ENCODE measurements at regions not wholly inside any gene's neighbourhood (a gene's known extent, or its start where the extent isn't known, plus 50 kb on each side); places are given as distances from the start of the nearest gene placed in this dataset.

- H3K36me3 Mint-ChIP-seq: no peaks in the 10 kb centered on the region
- no peaks in the 10 kb centered on the region for H3K4me1 Mint-ChIP-seq
- DNase-seq (ENCODE audit: low spot score in 2 of 2) (no peak), ATAC-seq (no peak)
- peaks cover 9% of the 10 kb centered on the region for H3K9me3 Mint-ChIP-seq
- H3K4me3 Mint-ChIP-seq: no peak overlapping the region
- H3K27ac Mint-ChIP-seq: no peak overlapping the region
These were observed 127.4 kb upstream of the DEPDC1 start for GRCh38 chr1:68624233-68624632.

DNA sequence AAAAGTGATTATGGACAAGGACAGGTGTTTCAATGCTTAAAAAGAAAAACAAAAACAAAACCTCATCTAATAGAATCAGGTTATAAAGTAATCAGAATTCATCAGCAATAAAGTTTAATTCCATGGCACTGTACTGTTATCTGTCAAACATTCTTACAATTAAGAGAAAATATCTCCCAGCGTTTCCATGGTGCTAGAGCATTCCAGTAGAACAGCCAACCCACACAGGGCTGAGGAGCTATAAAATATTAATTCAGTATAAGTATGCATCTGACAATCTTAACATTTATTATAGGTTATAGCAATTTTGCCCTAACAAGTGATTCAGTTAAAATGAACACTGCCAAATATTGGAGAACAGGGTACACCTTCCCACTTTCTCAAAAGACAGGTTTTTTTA lies 128.7 kb upstream of the DEPDC1 start:
- Mint-ChIP-seq H3K9me3 (peaks cover 16% of the 10 kb centered on the region), H3K4me3 (no peak overlapping the region), H3K4me1 (no peaks in the 10 kb centered on the region), H3K27ac (no peak overlapping the region), H3K36me3 (no peaks in the 10 kb centered on the region)
- no peak for ATAC-seq
- no peak for DNase-seq (ENCODE audit: low spot score in 2 of 2)

DNA sequence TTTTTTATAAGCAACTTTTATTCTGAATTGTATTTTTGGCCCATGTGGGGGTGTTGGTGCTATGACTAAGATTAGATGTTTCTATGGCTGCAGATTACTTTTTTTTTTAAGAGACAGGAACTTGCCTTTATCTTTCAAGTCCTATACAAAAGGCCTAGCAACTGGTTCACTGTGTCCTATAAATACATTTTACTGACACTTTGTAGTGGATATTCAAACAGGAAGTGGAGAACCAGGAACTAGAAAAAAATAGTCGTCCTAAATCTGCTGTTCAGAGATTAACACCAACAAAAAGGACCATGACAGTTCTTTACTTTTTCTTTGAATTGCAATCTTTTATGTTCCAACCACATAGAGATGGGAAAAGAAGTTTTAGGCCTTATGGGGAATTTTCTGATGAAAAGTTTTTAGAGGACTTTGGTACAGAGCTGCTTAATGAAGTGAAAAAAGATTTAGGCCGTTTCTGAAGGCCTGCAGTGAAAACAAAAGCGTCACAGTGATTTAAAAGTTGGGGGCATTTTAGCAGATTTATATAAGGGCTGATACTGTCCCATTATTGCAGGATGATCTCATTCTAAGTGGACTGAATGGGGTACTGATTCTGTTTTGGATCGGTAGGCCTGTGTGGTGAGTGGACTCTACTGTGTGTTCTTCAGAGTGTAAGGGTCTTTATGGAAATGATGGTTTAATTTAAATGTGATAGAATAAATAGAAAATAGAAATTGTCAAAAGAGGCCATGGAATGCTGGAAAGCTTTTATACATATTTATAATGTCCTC lies 136.4 kb upstream of the DEPDC1 start:
- Mint-ChIP-seq H3K36me3 (no peaks in the 10 kb centered on the region), H3K27ac (no peak overlapping the region), H3K4me3 (no peak overlapping the region), H3K4me1 (no peaks in the 10 kb centered on the region), H3K9me3 (peaks cover 12% of the 10 kb centered on the region)
- DNase-seq (ENCODE audit: low spot score in 2 of 2) (no peak), ATAC-seq (no peak)

GRCh38 chr1:68644504-68644903 lies 147.6 kb upstream of the DEPDC1 start:
- H3K9me3 Mint-ChIP-seq: peaks cover 3% of the 10 kb centered on the region
- no peak for ATAC-seq

GRCh38 chr1:68651115-68651514 lies 154.2 kb upstream of the DEPDC1 start:
- Mint-ChIP-seq H3K36me3 (no peaks in the 10 kb centered on the region), H3K27ac (no peak overlapping the region)
- ATAC-seq: no peak

More at GRCh38 chr1:68644504-68644903, 147.6 kb upstream of the DEPDC1 start:
- Mint-ChIP-seq H3K27ac (no peak overlapping the region), H3K4me3 (no peak overlapping the region), H3K36me3 (no peaks in the 10 kb centered on the region), H3K4me1 (no peaks in the 10 kb centered on the region)
- DNase-seq (ENCODE audit: low spot score in 2 of 2): no peak

GRCh38 chr1:68653882-68654281 lies 157.0 kb upstream of the DEPDC1 start:
- Mint-ChIP-seq H3K4me3 (no peak overlapping the region), H3K4me1 (no peaks in the 10 kb centered on the region), H3K9me3 (peaks cover 14% of the 10 kb centered on the region), H3K36me3 (no peaks in the 10 kb centered on the region), H3K27ac (no peak overlapping the region)
- no peak for DNase-seq (ENCODE audit: low spot score in 2 of 2)
- no peak for ATAC-seq

More at GRCh38 chr1:68651115-68651514, 154.2 kb upstream of the DEPDC1 start:
- DNase-seq (ENCODE audit: low spot score in 2 of 2): no peak
- H3K9me3 Mint-ChIP-seq: peaks cover 14% of the 10 kb centered on the region
- no peaks in the 10 kb centered on the region for H3K4me1 Mint-ChIP-seq
- H3K4me3 Mint-ChIP-seq: no peak overlapping the region

- H3K4me1 Mint-ChIP-seq: no peaks in the 10 kb centered on the region
- H3K4me3 Mint-ChIP-seq: no peak overlapping the region
These were observed 176.9 kb upstream of the DEPDC1 start for GRCh38 chr1:68673771-68674170.

GRCh38 chr1:68675336-68675735 lies 178.5 kb upstream of the DEPDC1 start:
- Mint-ChIP-seq H3K27ac (no peak overlapping the region), H3K36me3 (no peaks in the 10 kb centered on the region), H3K4me3 (no peak overlapping the region), H3K9me3 (peaks cover 11% of the 10 kb centered on the region), H3K4me1 (no peaks in the 10 kb centered on the region)
- no peak for DNase-seq (ENCODE audit: low spot score in 2 of 2)
- no peak for ATAC-seq

More at GRCh38 chr1:68673771-68674170, 176.9 kb upstream of the DEPDC1 start:
- Mint-ChIP-seq H3K36me3 (no peaks in the 10 kb centered on the region), H3K27ac (no peak overlapping the region), H3K9me3 (peaks cover 11% of the 10 kb centered on the region)
- ATAC-seq (no peak), DNase-seq (ENCODE audit: low spot score in 2 of 2) (no peak)

DNA sequence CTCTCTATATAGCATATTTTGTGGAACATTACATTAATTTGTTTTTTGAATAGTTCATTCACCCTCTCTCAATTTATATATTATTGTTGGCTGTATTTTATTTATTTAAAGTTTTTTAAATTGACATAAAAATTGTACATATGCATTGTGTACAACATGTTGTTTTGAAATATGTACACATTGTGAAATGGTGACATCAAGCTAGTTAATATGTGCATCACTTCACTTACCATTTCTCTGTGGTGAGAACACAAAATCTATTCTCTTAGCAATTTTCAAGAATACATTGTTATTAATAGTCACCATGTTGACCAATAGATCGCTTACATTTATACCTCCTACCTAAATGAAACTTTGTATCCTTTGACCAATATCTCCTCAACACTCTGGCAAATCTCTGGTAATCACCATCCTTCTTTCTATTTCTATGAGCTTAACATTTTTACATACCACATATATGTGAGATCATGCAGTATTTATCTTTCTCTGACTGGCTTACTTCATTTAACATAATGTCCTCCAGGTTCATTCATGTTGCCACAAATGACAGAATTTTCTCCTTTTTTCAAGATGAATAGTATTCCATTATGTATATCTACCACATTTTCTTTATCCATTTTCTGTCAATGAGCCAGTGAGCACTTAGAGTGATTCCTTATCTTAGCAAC lies 180.9 kb upstream of the DEPDC1 start:
- Mint-ChIP-seq H3K9me3 (peaks cover 14% of the 10 kb centered on the region), H3K4me3 (no peak overlapping the region), H3K4me1 (no peaks in the 10 kb centered on the region), H3K27ac (no peak overlapping the region), H3K36me3 (no peaks in the 10 kb centered on the region)
- DNase-seq (ENCODE audit: low spot score in 2 of 2): no peak
- ATAC-seq: no peak

GRCh38 chr1:68696221-68696620 lies 199.3 kb upstream of the DEPDC1 start:
- no peak overlapping the region for H3K27ac Mint-ChIP-seq
- H3K36me3 Mint-ChIP-seq: no peaks in the 10 kb centered on the region
- H3K9me3 Mint-ChIP-seq: peaks cover 7% of the 10 kb centered on the region
- DNase-seq (ENCODE audit: low spot score in 2 of 2) (no peak), ATAC-seq (no peak)
- H3K4me1 Mint-ChIP-seq: no peaks in the 10 kb centered on the region
- H3K4me3 Mint-ChIP-seq: no peak overlapping the region

GRCh38 chr1:68703921-68704354 lies 207.1 kb upstream of the DEPDC1 start:
- no peak overlapping the region for H3K27ac Mint-ChIP-seq
- H3K9me3 Mint-ChIP-seq: peaks cover 13% of the 10 kb centered on the region
- no peak for DNase-seq (ENCODE audit: low spot score in 2 of 2)
- no peaks in the 10 kb centered on the region for H3K36me3 Mint-ChIP-seq
- ATAC-seq: no peak
- no peaks in the 10 kb centered on the region for H3K4me1 Mint-ChIP-seq
- no peak overlapping the region for H3K4me3 Mint-ChIP-seq

GRCh38 chr1:68704800-68705443 lies 208.0 kb upstream of the DEPDC1 start:
- Mint-ChIP-seq H3K27ac (no peak overlapping the region), H3K9me3 (peaks cover 20% of the 10 kb centered on the region), H3K4me3 (no peak overlapping the region), H3K36me3 (no peaks in the 10 kb centered on the region), H3K4me1 (no peaks in the 10 kb centered on the region)
- DNase-seq (ENCODE audit: low spot score in 2 of 2) (no peak), ATAC-seq (no peak)

GRCh38 chr1:68705466-68705865 lies 208.6 kb upstream of the DEPDC1 start:
- no peak for DNase-seq (ENCODE audit: low spot score in 2 of 2)

DNA sequence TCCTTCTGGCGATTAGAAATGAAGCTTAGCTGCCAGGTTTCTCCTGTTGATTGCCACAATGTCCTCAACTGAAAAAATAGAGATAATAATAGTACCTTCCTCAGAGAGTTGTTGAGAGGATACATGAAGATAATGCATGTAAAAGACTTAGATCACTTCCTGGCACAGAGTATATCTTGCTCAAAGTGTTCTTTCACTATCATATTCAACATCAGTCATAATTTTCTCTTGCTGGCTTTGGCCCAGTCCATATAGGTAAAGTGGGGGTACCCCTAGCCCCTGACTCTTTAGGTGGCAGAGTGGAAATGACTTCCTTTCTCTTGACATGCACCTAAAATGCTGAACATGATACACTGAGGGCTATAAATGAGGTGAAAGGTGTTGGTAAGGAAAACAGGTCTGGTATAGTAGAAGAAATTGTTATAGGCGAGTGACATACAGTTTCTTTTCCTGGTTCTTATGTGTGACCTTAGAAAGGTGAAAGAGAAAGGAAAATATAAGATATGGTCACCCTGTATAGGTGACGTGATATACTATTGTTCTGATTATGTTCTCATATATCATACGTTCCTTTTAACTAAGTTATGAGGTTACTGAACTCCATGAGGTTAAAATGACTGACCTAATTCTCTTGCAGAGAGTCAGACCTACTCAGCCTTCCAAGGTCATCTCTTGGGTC lies 209.9 kb upstream of the DEPDC1 start:
- Mint-ChIP-seq H3K9me3 (peaks cover 18% of the 10 kb centered on the region), H3K36me3 (no peaks in the 10 kb centered on the region), H3K4me3 (no peak overlapping the region), H3K27ac (no peak overlapping the region), H3K4me1 (no peaks in the 10 kb centered on the region)
- ATAC-seq (no peak), DNase-seq (ENCODE audit: low spot score in 2 of 2) (no peak)

More at GRCh38 chr1:68705466-68705865, 208.6 kb upstream of the DEPDC1 start:
- Mint-ChIP-seq H3K4me3 (no peak overlapping the region), H3K4me1 (no peaks in the 10 kb centered on the region), H3K9me3 (peaks cover 20% of the 10 kb centered on the region), H3K27ac (no peak overlapping the region), H3K36me3 (no peaks in the 10 kb centered on the region)
- no peak for ATAC-seq

GRCh38 chr1:68717330-68717729 lies 220.4 kb upstream of the DEPDC1 start:
- ATAC-seq (no peak), DNase-seq (ENCODE audit: low spot score in 2 of 2) (no peak)
- no peak overlapping the region for H3K4me3 Mint-ChIP-seq
- peaks cover 14% of the 10 kb centered on the region for H3K9me3 Mint-ChIP-seq
- H3K36me3 Mint-ChIP-seq: no peaks in the 10 kb centered on the region
- no peak overlapping the region for H3K27ac Mint-ChIP-seq
- H3K4me1 Mint-ChIP-seq: no peaks in the 10 kb centered on the region

Measured in stimulated activated effector memory CD8-positive, alpha-beta T cell treated with anti-CD3 and anti-CD28 coated beads, Interleukin-12 subunit alpha, Interleukin-12 subunit beta, amount 100 ng/mL, for 72 hours (primary cell).